MM.1S (cell line): ENCODE measurements at regions not wholly inside any gene's neighbourhood (a gene's known extent, or its start where the extent isn't known, plus 50 kb on each side); places are given as distances from the start of the nearest gene placed in this dataset.

Experiments used
- DNase-seq: peaks from one replicate; pipeline ENCODE4 v3.0.0-alpha.2; 2015
- H2AFZ ChIP-seq: fragments of 300-600 bp; sonication (generic); 2 replicates; pipeline ENCODE4 v1.6.0; 2016; ENCODE audit warnings: antibody characterized with exemption, low read length
- H3F3A ChIP-seq: fragments of 300-600 bp; sonication (generic); 2 replicates; pipeline ENCODE4 v1.6.1; 2016; ENCODE audit warnings: mild to moderate bottlenecking, antibody characterized with exemption, low read length, moderate library complexity, mixed read lengths; ENCODE audit not compliant: insufficient read depth
- H3K27ac ChIP-seq: fragments of 300-600 bp; sonication (generic); 2 replicates; pipeline ENCODE4 v1.5.1; 2016; ENCODE audit warnings: mild to moderate bottlenecking, low read length
- H3K27me3 ChIP-seq: fragments of 300-600 bp; sonication (generic); replicated peaks from 2 replicates; pipeline ENCODE4 v1.6.0; 2016; ENCODE audit warnings: low read length; ENCODE audit not compliant: insufficient read depth
- H3K36me3 ChIP-seq: fragments of 300-600 bp; sonication (generic); replicated peaks from 2 replicates; pipeline ENCODE4 v1.6.1; 2016; ENCODE audit warnings: mild to moderate bottlenecking, low read length, mixed read lengths; ENCODE audit not compliant: insufficient read depth
- H3K4me1 ChIP-seq: fragments of 300-600 bp; sonication (generic); 2 replicates; pipeline ENCODE4 v1.6.1; 2016; ENCODE audit warnings: low read length, mixed read lengths
- H3K4me2 ChIP-seq: fragments of 300-600 bp; sonication (generic); 2 replicates; pipeline ENCODE4 v1.6.0; 2016; ENCODE audit warnings: low read depth, low read length
- H3K4me3 ChIP-seq: fragments of 300-600 bp; sonication (generic); 2 replicates; pipeline ENCODE4 v1.5.1; 2016; ENCODE audit warnings: low read length, mixed read lengths
- H3K79me2 ChIP-seq: fragments of 300-600 bp; sonication (generic); 2 replicates; pipeline ENCODE4 v1.6.1; 2016; ENCODE audit warnings: mixed run types, low read length, mixed read lengths
- H3K9ac ChIP-seq: fragments of 300-600 bp; sonication (generic); 2 replicates; pipeline ENCODE4 v1.6.1; 2016; ENCODE audit warnings: low read length, mixed read lengths
- H3K9me2 ChIP-seq: fragments of 300-600 bp; sonication (generic); replicated peaks from 2 replicates; pipeline ENCODE4 v1.6.1; 2016; ENCODE audit warnings: mild to moderate bottlenecking, low read length, mixed read lengths; ENCODE audit not compliant: insufficient read depth
- H3K9me3 ChIP-seq: fragments of 300-600 bp; sonication (generic); replicated peaks from 2 replicates; pipeline ENCODE4 v1.6.1; 2016; ENCODE audit warnings: mild to moderate bottlenecking, low read length, mixed read lengths; ENCODE audit not compliant: insufficient read depth
- H4K20me1 ChIP-seq: fragments of 300-600 bp; sonication (generic); 2 replicates; pipeline ENCODE4 v1.6.1; 2016; ENCODE audit warnings: mild to moderate bottlenecking, low read length, moderate library complexity, mixed read lengths; ENCODE audit not compliant: insufficient read depth
- EZH2 ChIP-seq: fragments of 300-600 bp; sonication (generic); optimal IDR thresholded peaks from 2 replicates; pipeline ENCODE3; 2017; ENCODE audit warnings: low read depth, mild to moderate bottlenecking, antibody characterized with exemption, low read length, mixed read lengths
- EZH2phosphoT487 ChIP-seq: fragments of 300-600 bp; sonication (generic); IDR thresholded peaks from 2 replicates; pipeline ENCODE4 v1.6.1; 2018; ENCODE audit warnings: antibody characterized with exemption, low read length
- TF ChIP-seq, protein P1 (sequence below): fragments of 300-600 bp; sonication (generic); IDR thresholded peaks from 2 replicates; pipeline ENCODE4 v1.5.1; 2016; ENCODE audit warnings: antibody characterized with exemption, low read length, mixed read lengths

DNA sequence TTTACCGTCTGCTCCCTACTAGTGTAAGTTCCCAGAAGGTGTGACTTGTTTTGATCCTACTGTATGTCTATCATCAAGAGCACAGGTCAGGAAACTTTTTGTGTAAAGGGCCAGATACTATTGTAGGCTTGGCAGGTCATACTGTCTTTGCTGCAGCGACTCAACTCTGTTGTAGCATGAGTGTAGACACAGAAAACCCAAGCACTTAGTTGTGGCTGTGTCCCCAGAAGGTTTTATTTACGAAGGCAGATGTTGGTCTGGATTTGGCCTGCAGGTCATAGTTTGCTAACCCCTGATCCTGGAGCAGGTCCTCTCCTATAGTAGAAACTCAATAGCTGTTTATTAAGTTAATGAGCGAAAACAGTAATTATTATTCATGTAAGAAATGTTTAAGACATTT, 365.9 kb upstream of the B3GALT2 start:
- Histone ChIP-seq H3K4me1 (no peaks in the 10 kb centered on the region), H3K9me3 (no peaks in the 10 kb centered on the region), H3F3A (no peaks in the 10 kb centered on the region), H3K79me2 (no peaks in the 10 kb centered on the region), H2AFZ (no peak overlapping the region), H3K36me3 (no peaks in the 10 kb centered on the region), H3K27ac (no peak overlapping the region), H3K9ac (no peak overlapping the region), H4K20me1 (no peaks in the 10 kb centered on the region), H3K4me2 (no peak overlapping the region), H3K9me2 (no peaks in the 10 kb centered on the region), H3K27me3 (no peaks in the 10 kb centered on the region), H3K4me3 (no peak overlapping the region)
- DNase-seq: no peak
- TF ChIP-seq, protein P1, sequence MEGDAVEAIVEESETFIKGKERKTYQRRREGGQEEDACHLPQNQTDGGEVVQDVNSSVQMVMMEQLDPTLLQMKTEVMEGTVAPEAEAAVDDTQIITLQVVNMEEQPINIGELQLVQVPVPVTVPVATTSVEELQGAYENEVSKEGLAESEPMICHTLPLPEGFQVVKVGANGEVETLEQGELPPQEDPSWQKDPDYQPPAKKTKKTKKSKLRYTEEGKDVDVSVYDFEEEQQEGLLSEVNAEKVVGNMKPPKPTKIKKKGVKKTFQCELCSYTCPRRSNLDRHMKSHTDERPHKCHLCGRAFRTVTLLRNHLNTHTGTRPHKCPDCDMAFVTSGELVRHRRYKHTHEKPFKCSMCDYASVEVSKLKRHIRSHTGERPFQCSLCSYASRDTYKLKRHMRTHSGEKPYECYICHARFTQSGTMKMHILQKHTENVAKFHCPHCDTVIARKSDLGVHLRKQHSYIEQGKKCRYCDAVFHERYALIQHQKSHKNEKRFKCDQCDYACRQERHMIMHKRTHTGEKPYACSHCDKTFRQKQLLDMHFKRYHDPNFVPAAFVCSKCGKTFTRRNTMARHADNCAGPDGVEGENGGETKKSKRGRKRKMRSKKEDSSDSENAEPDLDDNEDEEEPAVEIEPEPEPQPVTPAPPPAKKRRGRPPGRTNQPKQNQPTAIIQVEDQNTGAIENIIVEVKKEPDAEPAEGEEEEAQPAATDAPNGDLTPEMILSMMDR: no peak
- no peak for TF ChIP-seq EZH2
- TF ChIP-seq EZH2phosphoT487: no peak

DNA sequence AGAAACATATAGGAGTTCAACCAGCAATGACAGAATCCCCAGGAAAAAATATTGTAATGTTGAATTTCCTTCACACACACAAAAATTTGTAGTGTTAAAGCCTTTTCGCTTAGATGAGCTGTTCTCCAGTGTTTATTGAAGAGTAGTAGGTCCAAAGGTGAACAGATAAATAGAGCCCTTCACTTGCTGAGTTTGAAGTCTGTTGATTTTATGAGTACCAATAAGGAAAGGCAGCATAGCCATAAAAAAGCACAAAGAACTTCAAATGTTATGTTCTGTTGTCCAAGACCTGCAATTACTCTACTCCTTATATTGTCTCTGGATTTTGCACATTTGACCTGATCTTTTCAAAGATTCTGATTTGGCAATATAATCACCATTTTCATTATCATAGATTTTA, 362.7 kb upstream of the B3GALT2 start:
- H4K20me1 ChIP-seq: no peaks in the 10 kb centered on the region
- no peak overlapping the region for H3K27ac ChIP-seq
- H3K9ac ChIP-seq: no peak overlapping the region
- H3K4me2 ChIP-seq: no peak overlapping the region
- no peaks in the 10 kb centered on the region for H3K9me3 ChIP-seq
- H3K79me2 ChIP-seq: no peaks in the 10 kb centered on the region
- TF ChIP-seq, protein P1: no peak
- TF ChIP-seq EZH2phosphoT487 (no peak), EZH2 (no peak)
- no peaks in the 10 kb centered on the region for H3K36me3 ChIP-seq
- H2AFZ ChIP-seq: no peak overlapping the region
- no peak for DNase-seq
- H3K4me1 ChIP-seq: no peaks in the 10 kb centered on the region
- H3K27me3 ChIP-seq: no peaks in the 10 kb centered on the region
- H3K4me3 ChIP-seq: no peak overlapping the region
- H3K9me2 ChIP-seq: no peaks in the 10 kb centered on the region
- H3F3A ChIP-seq: no peaks in the 10 kb centered on the region

DNA sequence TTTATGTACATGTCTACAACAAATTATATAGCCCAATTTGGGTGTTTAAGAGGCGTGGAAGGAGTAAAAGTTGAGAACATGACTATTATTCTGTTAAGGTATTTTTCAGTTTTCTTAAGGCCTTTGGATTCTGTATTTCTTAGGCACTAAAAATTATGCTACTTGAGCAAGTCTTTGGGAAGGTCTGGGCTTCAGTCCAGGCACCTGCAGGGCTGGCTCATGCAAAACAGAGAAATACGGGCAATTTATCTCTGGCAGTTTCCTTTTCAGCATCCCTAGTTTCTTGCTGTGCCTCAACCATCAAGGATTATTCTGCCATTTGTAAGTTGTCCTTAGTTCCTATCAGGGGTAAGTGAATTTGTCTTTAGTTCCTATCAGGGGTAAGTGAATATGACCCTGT, 358.8 kb upstream of the B3GALT2 start:
- no peaks in the 10 kb centered on the region for H4K20me1 ChIP-seq
- DNase-seq: no peak

More for the DNA sequence above, 358.8 kb upstream of the B3GALT2 start:
- Histone ChIP-seq H3K9me3 (no peaks in the 10 kb centered on the region), H3K27me3 (no peaks in the 10 kb centered on the region), H3K79me2 (no peaks in the 10 kb centered on the region), H3K4me3 (no peak overlapping the region), H3K9me2 (no peaks in the 10 kb centered on the region), H3K4me1 (peaks cover 20% of the 10 kb centered on the region), H3F3A (peaks cover 19% of the 10 kb centered on the region), H3K27ac (no peak overlapping the region), H3K4me2 (no peak overlapping the region), H3K36me3 (no peaks in the 10 kb centered on the region), H3K9ac (no peak overlapping the region), H2AFZ (no peak overlapping the region)
- TF ChIP-seq EZH2 (no peak), EZH2phosphoT487 (no peak)
- TF ChIP-seq, protein P1: no peak
